HEK293 (cell line): ENCODE measurements at regions not wholly inside any gene's neighbourhood (a gene's known extent, or its start where the extent isn't known, plus 50 kb on each side); places are given as distances from the start of the nearest gene placed in this dataset.

ENCODE experiments used
- CTCF ChIA-PET: fragments of 350-600 bp; formaldehyde crosslinking; extraction: SDS; loops from one replicate; lab custom pipeline; 2021; ENCODE audit warnings: antibody characterized with exemption; lab: Yijun Ruan, JAX
- POLR2A ChIA-PET: fragments of 300-600 bp; formaldehyde crosslinking; extraction: SDS; loops from one replicate; lab custom pipeline; 2020; ENCODE audit warnings: antibody characterized with exemption, inconsistent platforms; lab: Yijun Ruan, JAX
- H3K27ac ChIP-seq: fragments of 200-500 bp; sonication (Bioruptor generic); 2 replicates; pipeline ENCODE4 v1.5.1; 2014; ENCODE audit warnings: low read depth, low read length, control low read depth, inconsistent platforms; ENCODE audit errors: extremely low read depth
- H3K36me3 ChIP-seq, 2 experiments: fragments of 200-500 bp in 1 of 2; sonication (Bioruptor generic) in 1 of 2; 1 replicate in 1 of 2; 2 replicates in 1 of 2; pipeline ENCODE4 v1.5.1; 2014 to 2017; ENCODE audit warnings: inconsistent platforms in 2 of 2, low read length in 2 of 2; ENCODE audit not compliant: control insufficient read depth in 2 of 2, insufficient read depth in 1 of 2
- H3K4me1 ChIP-seq: fragments of 200-500 bp; sonication (Bioruptor generic); 2 replicates; pipeline ENCODE4 v1.5.1; 2014; ENCODE audit warnings: mild to moderate bottlenecking, low read length, inconsistent platforms; ENCODE audit not compliant: control insufficient read depth, insufficient read depth
- H3K4me3 ChIP-seq: 2 replicates; pipeline ENCODE4 v1.5.1; 2011; ENCODE audit warnings: low read depth, mild to moderate bottlenecking, control low read depth, low read length, moderate library complexity
- H3K9me3 ChIP-seq: fragments of 200-500 bp; sonication (Bioruptor generic); 2 replicates; pipeline ENCODE4 v1.5.1; 2014; ENCODE audit warnings: low read depth, low read length, inconsistent platforms; ENCODE audit not compliant: control insufficient read depth, insufficient read depth
- GLIS1 ChIP-seq: fragments of 450-650 bp; formaldehyde crosslinking; IDR thresholded peaks from 2 replicates; pipeline ENCODE4 v1.5.1; 2016; ENCODE audit warnings: missing biosample characterization, missing genetic modification characterization
- GLIS2 ChIP-seq: fragments of 450-650 bp; formaldehyde crosslinking; IDR thresholded peaks from 2 replicates; pipeline ENCODE4 v1.5.1; 2016; ENCODE audit warnings: missing biosample characterization, missing genetic modification characterization
- HOXC10 ChIP-seq: sonication (generic); formaldehyde crosslinking; IDR thresholded peaks from 2 replicates; pipeline ENCODE4 v1.8.1; 2023; ENCODE audit warnings: mild to moderate bottlenecking, missing genetic modification reagents
- HOXD13 ChIP-seq: sonication (generic); formaldehyde crosslinking; IDR thresholded peaks from 2 replicates; pipeline ENCODE4 v1.8.0; 2022; ENCODE audit warnings: missing genetic modification reagents, borderline replicate concordance
- PRDM1 ChIP-seq: fragments of 450-650 bp; formaldehyde crosslinking; IDR thresholded peaks from 2 replicates; pipeline ENCODE4; 2016; ENCODE audit warnings: missing biosample characterization, missing genetic modification characterization
- PRDM2 ChIP-seq: fragments of 450-650 bp; formaldehyde crosslinking; IDR thresholded peaks from 2 replicates; pipeline ENCODE4 v1.5.1; 2016; ENCODE audit warnings: missing biosample characterization, missing genetic modification characterization, borderline replicate concordance
- SCRT1 ChIP-seq: fragments of 450-650 bp; formaldehyde crosslinking; IDR thresholded peaks from 2 replicates; pipeline ENCODE4 v1.5.1; 2016; ENCODE audit warnings: missing biosample characterization, missing genetic modification characterization, borderline replicate concordance
- ZNF558 ChIP-seq: fragments of 450-650 bp; formaldehyde crosslinking; IDR thresholded peaks from 2 replicates; pipeline ENCODE4 v1.5.1; 2016; ENCODE audit warnings: missing biosample characterization, missing genetic modification characterization
- TF ChIP-seq, protein P1 (sequence below): fragments of 450-650 bp; formaldehyde crosslinking; IDR thresholded peaks from 2 replicates; pipeline ENCODE4 v1.5.1; 2016; ENCODE audit warnings: missing biosample characterization, missing genetic modification characterization
- TF ChIP-seq, protein P2 (sequence below): fragments of 450-650 bp; formaldehyde crosslinking; IDR thresholded peaks from 2 replicates; pipeline ENCODE4 v1.5.1; 2016; ENCODE audit warnings: missing biosample characterization, missing genetic modification characterization, low read depth
- TF ChIP-seq, protein P3 (sequence below): fragments of 450-650 bp; formaldehyde crosslinking; IDR thresholded peaks from 2 replicates; pipeline ENCODE4 v1.5.1; 2017; ENCODE audit warnings: missing biosample characterization, missing genetic modification characterization

- POLR2A ChIA-PET, result interaction anchor here (0.7 kb wide), 1 partner anchor 68 kb away, joined by 7 read pairs; no protein-coding TSS in a partner anchor
- no peaks in the 10 kb centered on the region for H3K9me3 ChIP-seq
- H3K4me3 ChIP-seq, result no peak overlapping the region
These were observed 213.9 kb upstream of the ISX start for GRCh38 chr22:34851918-34852662.

DNA sequence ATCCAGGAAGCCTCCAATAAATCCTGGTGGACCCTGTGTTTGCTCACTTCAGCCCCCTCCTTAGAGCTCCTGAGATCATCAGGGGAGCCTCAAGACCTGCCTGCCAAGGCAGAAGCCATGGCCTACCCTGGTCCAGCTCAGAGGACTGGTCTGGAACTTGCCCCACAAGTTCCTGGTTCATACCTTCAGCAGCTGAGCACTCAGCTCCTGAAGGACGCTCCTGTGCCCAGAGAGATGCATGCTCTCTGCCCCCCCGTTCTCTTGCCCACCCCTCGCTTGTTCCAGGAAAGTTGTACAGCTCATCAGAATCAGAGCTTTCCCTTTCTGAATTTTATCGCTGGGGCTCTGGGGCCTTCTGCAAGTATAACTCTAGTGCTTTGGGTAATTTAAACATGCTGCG, 210.5 kb upstream of the ISX start:
- ChIA-PET CTCF (no interaction called here), POLR2A (no interaction called here)
- no peak overlapping the region for H3K4me3 ChIP-seq
- H3K4me1 ChIP-seq, result no peaks in the 10 kb centered on the region
- H3K36me3 ChIP-seq, result no peaks in the 10 kb centered on the region
- no peak for TF ChIP-seq GLIS2
- H3K27ac ChIP-seq, result no peak overlapping the region
- no peaks in the 10 kb centered on the region for H3K9me3 ChIP-seq

More at GRCh38 chr22:34851918-34852662, 213.9 kb upstream of the ISX start:
- no peak overlapping the region for H3K27ac ChIP-seq
- CTCF ChIA-PET, result no interaction called here
- H3K36me3 ChIP-seq, result no peaks in the 10 kb centered on the region
- TF ChIP-seq, protein P1, sequence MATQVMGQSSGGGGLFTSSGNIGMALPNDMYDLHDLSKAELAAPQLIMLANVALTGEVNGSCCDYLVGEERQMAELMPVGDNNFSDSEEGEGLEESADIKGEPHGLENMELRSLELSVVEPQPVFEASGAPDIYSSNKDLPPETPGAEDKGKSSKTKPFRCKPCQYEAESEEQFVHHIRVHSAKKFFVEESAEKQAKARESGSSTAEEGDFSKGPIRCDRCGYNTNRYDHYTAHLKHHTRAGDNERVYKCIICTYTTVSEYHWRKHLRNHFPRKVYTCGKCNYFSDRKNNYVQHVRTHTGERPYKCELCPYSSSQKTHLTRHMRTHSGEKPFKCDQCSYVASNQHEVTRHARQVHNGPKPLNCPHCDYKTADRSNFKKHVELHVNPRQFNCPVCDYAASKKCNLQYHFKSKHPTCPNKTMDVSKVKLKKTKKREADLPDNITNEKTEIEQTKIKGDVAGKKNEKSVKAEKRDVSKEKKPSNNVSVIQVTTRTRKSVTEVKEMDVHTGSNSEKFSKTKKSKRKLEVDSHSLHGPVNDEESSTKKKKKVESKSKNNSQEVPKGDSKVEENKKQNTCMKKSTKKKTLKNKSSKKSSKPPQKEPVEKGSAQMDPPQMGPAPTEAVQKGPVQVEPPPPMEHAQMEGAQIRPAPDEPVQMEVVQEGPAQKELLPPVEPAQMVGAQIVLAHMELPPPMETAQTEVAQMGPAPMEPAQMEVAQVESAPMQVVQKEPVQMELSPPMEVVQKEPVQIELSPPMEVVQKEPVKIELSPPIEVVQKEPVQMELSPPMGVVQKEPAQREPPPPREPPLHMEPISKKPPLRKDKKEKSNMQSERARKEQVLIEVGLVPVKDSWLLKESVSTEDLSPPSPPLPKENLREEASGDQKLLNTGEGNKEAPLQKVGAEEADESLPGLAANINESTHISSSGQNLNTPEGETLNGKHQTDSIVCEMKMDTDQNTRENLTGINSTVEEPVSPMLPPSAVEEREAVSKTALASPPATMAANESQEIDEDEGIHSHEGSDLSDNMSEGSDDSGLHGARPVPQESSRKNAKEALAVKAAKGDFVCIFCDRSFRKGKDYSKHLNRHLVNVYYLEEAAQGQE (tag by site-specific recombination), result 0 out of 2 replicates have a peak, but pooled peaks have one; percentile 22
- peak; percentile 38 for TF ChIP-seq GLIS1 (tag by site-specific recombination)
- no peak for TF ChIP-seq HOXC10 (CRISPR knock-in tag)
- TF ChIP-seq, protein P2, sequence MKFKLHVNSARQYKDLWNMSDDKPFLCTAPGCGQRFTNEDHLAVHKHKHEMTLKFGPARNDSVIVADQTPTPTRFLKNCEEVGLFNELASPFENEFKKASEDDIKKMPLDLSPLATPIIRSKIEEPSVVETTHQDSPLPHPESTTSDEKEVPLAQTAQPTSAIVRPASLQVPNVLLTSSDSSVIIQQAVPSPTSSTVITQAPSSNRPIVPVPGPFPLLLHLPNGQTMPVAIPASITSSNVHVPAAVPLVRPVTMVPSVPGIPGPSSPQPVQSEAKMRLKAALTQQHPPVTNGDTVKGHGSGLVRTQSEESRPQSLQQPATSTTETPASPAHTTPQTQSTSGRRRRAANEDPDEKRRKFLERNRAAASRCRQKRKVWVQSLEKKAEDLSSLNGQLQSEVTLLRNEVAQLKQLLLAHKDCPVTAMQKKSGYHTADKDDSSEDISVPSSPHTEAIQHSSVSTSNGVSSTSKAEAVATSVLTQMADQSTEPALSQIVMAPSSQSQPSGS (tag by site-specific recombination), result peak; percentile 38; the same call in 1 of the 2 replicates
- H3K4me1 ChIP-seq, result no peaks in the 10 kb centered on the region

GRCh38 chr22:34858066-34858465, 207.9 kb upstream of the ISX start:
- CTCF ChIA-PET, result no interaction called here
- POLR2A ChIA-PET, result no interaction called here
- TF ChIP-seq PRDM1 (tag by site-specific recombination) (no peak), HOXC10 (CRISPR knock-in tag) (no peak)
- no peaks in the 10 kb centered on the region for H3K4me1 ChIP-seq
- H3K4me3 ChIP-seq, result no peak overlapping the region
- H3K36me3 ChIP-seq, result no peaks in the 10 kb centered on the region
- no peak overlapping the region for H3K27ac ChIP-seq
- no peaks in the 10 kb centered on the region for H3K9me3 ChIP-seq

DNA sequence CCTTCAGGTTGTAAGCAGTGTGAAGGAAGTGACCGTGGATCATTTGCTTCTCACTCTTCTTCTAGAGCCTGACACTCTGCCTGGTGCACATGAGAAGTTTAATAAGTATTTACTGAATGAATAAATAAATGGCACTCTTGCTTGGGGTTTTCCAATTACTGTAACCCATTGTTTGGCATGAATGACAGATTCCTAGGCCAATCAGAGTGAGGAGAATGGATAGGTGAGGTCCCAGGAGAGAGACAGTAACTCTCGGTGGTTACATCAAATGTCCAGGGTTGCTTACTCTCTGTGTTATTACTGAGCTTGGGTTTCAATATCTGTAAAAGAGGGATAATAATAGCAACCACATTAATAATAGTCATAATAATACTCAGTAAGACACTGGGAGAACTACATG, 204.2 kb upstream of the ISX start:
- no peak overlapping the region for H3K4me3 ChIP-seq
- no peaks in the 10 kb centered on the region for H3K36me3 ChIP-seq
- CTCF ChIA-PET, result no interaction called here
- POLR2A ChIA-PET, result no interaction called here
- H3K27ac ChIP-seq, result no peak overlapping the region
- H3K4me1 ChIP-seq, result no peaks in the 10 kb centered on the region
- no peaks in the 10 kb centered on the region for H3K9me3 ChIP-seq
- no peak for TF ChIP-seq SCRT1 (tag by site-specific recombination)
- no peak for TF ChIP-seq PRDM2 (tag by site-specific recombination)
- TF ChIP-seq, protein P3, sequence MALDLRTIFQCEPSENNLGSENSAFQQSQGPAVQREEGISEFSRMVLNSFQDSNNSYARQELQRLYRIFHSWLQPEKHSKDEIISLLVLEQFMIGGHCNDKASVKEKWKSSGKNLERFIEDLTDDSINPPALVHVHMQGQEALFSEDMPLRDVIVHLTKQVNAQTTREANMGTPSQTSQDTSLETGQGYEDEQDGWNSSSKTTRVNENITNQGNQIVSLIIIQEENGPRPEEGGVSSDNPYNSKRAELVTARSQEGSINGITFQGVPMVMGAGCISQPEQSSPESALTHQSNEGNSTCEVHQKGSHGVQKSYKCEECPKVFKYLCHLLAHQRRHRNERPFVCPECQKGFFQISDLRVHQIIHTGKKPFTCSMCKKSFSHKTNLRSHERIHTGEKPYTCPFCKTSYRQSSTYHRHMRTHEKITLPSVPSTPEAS (tag by site-specific recombination), result no peak
- no peak for TF ChIP-seq HOXD13 (CRISPR knock-in tag)
- no peak for TF ChIP-seq ZNF558
